C4-2B (cell line): ENCODE measurements at regions not wholly inside any gene's neighbourhood (a gene's known extent, or its start where the extent isn't known, plus 50 kb on each side); places are given as distances from the start of the nearest gene placed in this dataset.

Source experiments
- CTCF ChIP-seq: fragments of 450-650 bp; conservative IDR thresholded peaks from 2 replicates; pipeline ENCODE4 v1.5.1; 2017; ENCODE audit warnings: mild to moderate bottlenecking
- ZFX ChIP-seq: fragments of 450-650 bp; IDR thresholded peaks from 2 replicates; pipeline ENCODE4 v1.6.1; 2017

GRCh38 chr17:73932216-73932749 is 271.2 kb upstream of the RPL38 start:
- TF ChIP-seq CTCF (no peak), ZFX (no peak)
